GM21619 (cell line): ENCODE measurements at regions not wholly inside any gene's neighbourhood (a gene's known extent, or its start where the extent isn't known, plus 50 kb on each side); places are given as distances from the start of the nearest gene placed in this dataset.
"Not testable (repeated sequence)": the region's sequence is repeated elsewhere in the genome, so short reads cannot be mapped to it uniquely, and the experiment has no call there.

Experiments
- ATAC-seq: cut with Tn5 transposase; IDR thresholded peaks from one replicate; pipeline ENCODE4 v1.9.1; 2021; ENCODE audit not compliant: unreplicated experiment

DNA sequence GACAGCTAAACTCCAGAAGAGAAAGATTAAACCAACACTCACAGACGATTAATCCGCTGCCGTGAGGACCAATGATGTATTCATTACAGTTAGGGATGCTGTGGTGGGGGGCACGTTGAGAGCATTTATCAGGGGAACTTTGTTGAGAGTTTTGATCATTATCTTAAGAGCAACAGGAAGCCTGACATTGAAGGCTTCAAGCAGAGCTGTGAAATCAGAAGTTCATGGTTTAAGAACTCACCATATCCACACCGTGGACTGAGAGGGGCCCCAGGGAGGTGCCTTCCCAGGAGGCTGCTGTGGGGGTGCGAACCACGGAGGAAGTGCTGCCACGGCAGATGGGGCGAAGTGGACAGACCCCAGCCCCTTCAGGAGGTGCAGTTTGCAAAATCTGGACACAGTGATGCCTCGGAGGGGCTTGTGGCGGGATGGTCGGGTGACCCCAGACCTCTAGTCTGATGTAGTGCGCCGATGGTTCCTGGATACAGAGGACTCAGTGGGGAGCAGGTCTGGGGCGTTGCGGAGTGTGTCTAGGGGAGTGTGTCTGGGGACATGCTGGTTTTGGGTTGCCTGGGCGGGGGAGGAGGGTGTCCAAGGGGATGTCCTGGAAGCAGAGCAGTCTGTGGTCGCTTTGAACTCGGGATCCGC, 73.0 kb downstream of the DIO3 start:
- no peak for ATAC-seq

DNA sequence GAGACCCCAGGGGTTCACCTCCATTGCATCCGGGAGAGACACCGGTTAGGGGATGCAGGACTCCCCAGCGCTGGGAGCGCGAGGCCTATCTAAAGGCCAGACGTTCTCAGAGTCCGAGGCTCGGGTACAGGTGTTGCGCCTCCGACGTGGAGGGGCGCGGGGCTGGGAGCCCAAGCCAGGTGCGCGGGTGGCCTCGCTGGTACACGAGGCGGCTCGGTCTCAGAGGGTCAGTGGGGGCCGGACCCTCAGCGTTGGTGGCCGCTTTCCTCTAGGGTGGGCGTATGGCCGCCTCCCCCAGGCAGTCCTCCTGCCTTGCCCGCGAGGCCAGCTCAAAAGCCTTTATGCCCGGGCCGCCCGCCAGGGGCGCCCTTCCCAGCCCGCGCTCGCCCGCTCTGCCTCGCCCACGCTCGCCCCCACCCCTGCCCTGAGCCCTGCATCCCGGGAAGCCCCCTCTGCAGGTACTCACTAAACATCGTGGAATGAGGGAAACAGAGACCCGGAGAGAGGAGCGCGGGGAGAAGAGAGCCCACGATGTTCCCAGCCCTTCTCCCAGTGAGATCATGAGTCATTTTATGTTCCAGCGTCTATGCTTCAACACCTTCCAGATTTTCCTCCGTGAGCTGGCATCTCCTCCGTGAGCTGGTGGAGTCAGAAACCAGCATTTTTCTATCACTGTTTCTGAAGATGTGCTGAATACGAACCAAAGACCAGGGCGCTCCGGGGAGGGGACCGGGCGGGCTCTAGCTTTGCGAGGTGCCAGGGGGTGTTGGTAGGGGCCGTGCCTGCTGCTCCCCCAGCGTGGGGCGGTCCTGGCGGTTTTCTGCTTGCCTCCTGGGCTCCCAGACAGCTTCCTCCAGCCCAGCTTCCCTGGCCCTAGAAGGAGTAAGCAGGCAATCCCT, 73.8 kb downstream of the DIO3 start:
- no peak for ATAC-seq

DNA sequence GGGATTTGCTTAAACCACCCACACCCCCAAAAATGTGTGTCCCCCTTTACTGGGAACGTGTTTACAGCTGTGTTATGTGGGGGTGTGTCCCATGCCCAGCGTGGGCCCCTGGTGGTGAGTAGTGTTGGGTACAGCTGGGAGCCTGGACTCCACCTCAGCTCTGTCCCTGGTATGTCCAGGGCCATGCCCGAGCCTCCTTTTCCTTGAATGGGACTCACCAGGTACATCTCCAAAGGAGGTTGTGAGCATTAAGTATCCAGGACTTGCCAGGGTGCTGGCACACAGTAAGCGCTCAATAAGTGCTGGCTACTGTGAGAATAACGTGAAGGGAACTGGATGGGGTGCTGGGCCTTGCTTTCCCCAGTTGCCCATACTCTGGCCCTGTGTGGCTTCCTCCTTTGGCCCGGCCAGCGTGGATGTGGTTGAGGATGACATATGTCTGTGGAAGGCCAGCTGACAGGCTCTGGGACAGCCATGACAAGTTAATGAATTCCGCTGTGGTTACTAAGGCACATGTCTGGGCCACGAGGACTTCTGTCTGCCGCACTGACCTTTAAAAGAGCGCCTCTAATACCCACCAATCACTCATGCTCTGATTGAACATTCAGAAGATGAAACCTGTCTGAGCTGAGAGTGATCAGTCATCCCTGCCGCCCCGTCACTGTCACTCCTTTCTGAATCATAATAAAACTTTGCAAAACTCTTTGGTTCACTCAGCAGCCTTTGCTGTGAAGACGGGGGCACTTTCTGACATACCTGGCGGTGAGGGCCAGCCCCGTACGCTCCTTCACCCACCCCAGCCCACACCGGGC, 74.7 kb downstream of the DIO3 start:
- peak; percentile 86 for ATAC-seq

DNA sequence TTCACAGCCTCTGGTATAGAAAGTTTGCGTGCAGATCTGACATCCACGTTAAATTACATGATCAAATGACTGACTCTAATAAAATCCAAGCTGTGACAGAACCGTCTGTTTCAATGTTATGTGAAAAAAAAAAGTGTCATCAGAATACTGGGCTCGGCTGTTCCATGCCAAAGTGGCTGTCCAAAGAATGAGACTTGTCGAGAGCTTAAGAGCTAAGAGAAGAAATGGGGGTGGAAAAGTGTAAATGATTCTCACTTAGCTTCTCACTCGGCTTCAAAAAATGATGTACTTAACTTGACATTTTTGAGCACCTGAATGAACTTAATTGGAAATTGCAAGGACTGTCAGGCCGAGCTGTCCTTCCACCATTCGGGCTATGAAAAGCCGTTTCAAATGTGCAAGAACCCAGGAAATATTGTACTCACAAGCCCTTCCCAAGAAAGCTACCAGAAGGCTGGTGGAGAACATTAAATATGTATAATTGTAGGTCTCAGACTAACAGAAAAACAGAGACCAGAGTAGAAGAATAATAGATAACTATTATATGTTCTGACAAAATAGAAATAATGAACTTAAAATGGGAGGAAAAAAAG, 78.0 kb downstream of the DIO3 start:
- ATAC-seq = no peak

DNA sequence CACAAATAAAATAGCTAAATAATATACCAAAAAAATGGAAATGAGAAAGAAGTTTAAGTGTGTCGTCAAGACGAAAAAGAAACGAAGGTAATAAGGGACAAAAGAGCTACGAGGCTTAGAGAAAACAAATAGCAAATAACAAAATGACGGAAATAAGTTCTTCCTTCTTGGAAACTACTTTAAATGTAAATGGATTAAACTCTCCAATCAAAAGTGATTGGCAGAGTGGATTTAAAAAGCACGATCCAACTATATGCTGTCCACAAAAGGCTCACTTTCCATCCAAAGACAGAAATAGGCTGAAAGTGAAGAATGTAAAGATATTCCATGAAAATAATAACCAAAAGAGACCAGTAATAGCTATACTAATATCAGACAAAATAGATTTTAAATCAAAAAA, 82.4 kb downstream of the DIO3 start:
- no peak for ATAC-seq

DNA sequence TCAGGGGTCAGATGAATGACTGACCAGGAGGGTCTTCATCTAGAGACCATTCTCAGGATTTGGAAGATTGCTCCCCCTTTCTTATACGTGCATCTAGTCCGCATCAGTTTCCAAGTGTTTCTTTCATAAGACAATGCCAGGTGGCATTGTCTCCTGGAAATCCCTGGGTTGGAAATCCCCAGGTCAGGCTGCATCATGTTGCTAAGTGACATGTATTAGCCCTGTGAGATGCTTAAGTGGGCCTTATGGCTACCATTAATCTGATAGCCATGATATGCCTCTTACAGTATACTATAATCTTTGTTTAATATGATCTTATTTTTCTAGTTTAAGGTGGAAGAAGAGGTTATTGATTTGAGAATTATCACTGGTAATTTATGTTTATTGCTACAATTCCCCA, 92.8 kb downstream of the DIO3 start:
- no peak for ATAC-seq

DNA sequence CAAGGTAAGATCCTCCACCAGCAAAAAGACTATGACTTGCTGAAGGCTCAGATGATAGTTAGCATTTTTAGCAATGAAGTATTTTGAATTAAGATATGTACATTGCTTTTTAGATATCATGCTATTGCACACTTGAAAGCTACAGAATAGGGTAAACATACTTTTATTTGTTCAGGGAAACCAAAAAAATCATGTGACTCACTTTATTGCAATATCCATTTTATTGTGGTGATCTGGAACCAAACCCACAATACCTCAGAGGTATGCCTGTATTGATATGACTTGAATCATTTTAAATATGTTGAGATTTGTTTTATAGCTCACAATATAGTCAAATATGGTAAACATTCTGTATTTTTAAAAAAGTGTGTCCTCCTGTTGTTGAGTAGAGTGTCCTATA, 96.1 kb downstream of the DIO3 start:
- no peak for ATAC-seq

DNA sequence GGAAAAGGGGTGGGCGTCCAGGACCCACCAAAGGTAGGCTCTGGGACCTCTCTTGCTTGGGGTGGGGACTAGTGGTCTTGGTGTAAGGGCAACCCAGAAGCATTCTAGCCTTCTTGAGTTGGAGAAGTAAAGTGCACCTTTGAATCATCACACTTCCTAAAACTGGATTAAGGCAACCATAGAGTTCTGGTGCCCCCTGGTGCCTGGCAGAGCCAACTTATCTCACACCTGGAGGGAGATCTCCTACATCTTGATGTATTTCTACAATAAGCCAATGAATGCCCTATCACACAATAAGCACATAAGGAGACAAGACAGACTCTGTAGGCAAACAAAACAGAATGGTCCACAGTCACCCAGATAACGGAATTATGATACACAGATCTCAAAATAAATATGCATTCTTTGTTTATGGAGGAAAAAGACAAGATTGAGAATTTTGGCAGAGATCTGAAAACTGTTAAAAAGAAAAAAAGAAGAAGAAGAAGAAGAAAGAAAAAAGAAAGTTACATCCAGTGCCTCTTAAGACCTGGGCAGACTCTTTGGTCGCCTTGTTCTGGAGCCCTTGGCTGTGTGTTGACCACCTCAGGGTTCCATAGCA, 95.9 kb upstream of the PPP2R5C start:
- ATAC-seq = no peak

DNA sequence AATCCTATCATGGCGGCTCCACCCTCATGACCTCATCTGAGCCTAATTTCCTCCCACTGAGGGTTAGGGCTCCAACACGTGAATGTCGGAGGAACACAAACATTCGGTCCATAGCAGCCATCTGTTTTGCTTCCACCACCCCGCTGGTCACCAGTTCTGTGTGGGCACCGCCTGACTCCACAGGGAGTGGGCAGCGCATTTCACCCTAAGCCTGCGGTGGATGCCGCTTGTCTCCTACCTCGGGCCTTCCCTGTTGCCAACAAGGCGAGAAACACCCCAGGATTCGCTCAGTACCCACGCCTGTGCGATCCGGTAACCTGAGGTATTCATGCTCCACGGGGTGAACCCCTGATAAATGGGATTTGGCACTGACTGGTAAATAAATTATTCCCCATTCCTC, 95.2 kb upstream of the PPP2R5C start:
- ATAC-seq = no peak

DNA sequence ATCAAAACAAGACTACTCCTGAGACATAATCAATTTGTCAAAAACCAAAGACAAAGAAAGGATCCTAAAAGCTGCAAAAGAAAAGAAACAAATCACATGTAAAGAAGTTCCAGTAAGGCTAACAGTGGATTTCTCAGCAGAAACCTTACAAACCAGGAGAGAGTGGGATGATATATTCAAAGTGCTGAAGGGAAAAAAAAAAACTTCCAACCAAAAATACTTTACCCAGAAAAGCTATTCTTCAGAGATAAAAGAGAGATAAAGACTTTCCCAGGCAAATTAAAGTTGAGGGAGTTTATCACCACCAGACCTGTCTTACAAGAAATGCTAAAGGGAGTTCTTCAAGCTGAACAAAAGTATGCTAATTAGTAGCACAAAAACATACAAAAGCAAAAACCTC, 91.9 kb upstream of the PPP2R5C start:
- ATAC-seq = no peak

DNA sequence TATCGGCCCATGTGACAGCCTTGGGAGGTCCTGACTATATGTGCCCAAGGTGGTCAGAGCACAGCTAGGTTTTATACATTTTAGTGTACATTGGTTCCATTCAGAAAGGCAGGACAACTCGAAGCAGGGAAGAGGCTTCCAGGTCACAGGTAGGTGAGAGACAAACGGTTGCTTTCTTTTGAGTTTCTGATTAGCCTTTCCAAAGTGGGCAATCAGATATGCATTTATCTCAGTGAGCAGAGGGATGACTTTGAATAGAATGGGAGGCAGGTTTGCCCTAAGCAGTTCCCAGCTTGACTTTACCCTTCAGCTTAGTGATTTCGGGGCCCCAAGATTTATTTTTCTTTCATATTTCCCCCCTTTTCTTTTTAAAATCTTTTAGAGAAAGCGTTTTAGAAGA, 87.6 kb upstream of the PPP2R5C start:
- ATAC-seq = no peak

DNA sequence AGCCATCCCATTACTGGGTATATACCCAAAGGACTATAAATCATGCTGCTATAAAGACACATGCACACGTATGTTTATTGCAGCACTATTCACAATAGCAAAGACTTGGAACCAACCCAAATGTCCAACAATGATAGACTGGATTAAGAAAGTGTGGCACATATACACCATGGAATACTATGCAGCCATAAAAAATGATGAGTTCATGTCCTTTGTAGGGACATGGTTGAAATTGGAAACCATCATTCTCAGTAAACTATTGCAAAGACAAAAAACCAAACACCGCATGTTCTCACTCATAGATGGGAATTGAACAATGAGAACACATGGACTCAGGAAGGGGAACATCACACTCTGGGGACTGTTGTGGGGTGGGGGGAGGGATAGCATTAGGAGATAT, 85.7 kb upstream of the PPP2R5C start:
- not testable (repeated sequence) for ATAC-seq

DNA sequence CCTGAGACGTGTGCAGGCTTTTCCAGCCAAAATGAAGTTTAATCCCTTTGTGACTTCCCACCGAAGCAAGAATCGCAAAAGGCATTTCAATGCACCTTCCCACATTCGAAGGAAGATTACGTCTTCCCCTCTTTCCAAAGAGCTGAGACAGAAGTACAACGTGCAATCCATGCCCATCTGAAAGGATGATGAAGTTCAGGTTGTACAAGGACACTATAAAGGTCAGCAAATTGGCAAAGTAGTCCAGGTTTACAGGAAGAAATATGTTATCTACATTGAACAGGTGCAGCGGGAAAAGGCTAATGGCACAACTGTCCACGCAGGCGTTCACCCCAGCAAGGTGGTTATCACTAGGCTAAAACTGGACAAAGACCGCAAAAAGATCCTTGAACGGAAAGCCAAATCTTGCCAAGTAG, 83.6 kb upstream of the PPP2R5C start:
- ATAC-seq = not testable (repeated sequence)

DNA sequence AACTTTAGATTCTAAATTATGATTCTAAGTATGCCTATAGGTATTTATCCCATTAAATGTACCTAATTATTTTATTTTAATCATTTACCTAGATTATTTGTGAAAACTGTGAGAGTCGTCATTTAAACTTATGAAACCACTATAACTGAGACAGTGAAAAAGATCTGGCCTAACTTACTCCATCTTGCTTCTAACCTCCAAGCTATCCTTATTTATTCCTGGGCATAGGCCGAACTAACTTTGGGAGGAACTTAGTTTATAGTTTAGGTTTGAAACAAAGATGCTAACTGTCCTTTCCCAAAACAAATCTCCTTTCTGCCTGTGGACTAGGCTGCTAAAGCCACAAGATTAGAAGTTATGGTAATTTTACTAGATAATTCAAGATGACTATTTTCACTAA, 79.7 kb upstream of the PPP2R5C start:
- no peak for ATAC-seq

DNA sequence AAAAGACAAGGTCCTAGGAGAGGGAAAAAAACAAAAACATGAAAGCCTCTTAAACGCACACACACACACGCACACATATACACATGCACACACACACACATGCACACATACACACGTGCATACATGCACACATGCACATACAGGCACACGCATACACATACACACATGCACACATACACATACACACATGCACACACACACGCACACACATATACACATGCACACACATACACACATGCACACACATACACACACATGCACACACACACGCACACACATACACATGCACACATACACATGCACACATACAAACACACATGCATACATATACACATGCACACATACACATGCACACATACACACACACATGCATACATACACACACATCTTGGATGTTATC, 78.1 kb upstream of the PPP2R5C start:
- ATAC-seq = no peak

DNA sequence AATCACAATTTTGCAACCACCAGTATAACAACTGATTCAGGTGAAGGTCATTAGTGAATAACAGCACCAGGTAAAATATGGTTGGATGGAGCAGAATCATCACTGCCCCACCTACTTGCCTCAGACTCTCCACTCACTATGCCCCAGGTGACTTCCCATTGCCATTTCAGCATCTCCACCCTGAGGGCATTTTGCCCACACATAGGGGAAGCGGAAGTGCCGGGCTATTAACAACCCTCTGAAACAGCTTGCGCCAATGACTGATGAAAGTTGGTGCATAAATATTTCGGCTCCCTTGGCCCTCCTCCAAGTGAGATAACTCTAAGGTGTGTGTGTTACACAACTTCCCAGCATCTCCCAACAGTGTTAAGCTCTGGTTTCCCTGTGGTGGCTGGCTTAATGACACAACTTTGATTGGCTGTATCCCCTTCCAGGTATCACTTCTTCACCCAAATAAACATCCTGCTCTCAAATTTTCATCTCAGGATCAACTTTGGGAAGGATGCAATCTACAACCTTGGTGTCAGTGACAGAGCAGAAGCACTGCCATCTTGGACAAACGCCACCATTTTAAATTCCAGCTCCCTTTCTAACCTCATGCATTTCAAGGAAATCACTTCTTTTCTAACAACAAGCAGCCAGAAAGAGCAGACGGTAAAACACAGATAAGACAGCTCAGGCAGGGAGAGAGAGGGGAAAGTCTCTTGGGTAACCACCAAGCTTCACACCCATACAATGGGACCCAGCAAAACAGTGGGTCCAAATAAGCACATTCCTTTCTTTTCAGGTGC, 73.6 kb upstream of the PPP2R5C start:
- ATAC-seq = no peak

DNA sequence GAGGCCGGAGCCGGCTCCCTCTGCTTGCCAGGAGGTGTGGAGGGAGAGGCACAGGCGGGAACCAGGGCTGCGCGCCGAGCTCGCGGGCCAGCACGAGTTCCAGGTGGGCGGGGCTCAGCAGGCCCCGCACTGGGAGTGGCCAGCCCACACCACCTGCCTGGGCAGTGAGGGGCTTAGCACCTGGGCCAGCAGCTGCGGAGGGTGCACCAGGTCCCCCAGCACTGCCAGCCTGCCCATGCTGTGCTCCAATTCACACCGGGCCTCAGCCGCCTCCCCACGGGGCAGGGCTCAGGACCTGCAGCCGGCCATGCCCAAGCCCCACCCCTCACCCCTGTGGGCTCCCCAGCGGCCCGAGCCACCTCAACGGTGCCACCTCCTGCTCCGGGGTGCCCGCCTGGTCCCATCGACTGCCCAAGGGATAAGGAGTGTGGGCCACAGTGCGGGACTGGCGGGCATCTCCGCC, 72.4 kb upstream of the PPP2R5C start:
- no peak for ATAC-seq

DNA sequence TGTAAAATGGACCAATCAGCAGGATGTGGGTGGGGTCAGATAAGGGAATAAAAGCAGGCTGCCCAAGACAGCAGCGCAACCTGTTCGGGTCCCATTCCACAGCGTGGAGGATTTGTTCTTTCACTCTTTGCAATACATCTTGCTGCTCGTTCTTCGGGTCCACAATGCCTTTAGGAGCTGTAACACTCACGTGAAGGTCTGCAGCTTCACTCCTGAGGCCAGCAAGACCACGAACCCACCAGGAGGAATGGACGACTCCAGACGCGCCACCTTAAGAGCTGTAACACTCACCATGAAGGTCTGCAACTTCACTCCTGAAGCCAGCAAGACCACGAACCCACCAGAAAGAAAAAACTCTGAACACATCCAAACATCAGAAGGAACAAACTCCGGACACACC, 71.5 kb upstream of the PPP2R5C start:
- not testable (repeated sequence) for ATAC-seq

DNA sequence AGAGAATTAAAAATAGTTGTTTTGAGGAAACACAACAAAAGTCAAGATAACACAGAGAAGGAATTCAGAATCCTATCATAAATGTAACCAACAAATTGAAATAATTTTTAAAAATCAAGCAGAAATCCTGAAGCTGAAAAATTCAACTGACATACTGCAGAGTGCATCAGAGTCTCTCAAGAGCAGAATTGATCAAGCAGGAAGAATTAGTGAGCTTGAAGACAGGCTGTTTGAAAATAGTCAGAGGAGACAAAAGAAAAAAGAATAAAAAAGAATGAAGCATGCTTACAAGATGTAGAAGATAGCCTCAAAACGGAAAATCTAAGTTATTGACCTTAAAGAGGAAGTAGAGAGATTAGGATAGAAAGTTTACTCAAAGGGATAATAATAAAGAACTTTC, 65.8 kb upstream of the PPP2R5C start:
- ATAC-seq = no peak

DNA sequence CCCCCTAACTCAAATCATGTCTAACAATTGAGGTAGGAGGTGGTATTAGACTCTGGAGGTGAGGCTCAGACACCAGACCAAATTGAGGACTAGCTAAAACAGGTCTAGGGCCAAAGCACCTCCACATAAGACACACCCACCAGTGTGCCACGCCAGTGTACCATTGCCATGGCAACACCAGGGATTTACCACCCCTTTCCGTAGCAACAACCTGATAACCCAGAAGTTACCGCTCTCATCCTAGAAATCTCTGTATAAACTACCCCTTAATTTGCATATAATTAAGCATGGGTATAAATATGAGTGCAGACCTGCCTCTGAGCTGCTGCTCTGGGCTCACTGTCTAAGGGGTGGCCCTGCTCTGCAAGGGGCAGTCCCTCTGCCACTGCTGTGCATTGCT, 57.4 kb upstream of the PPP2R5C start:
- no peak for ATAC-seq
